G401 (cell line): ENCODE measurements at regions not wholly inside any gene's neighbourhood (a gene's known extent, or its start where the extent isn't known, plus 50 kb on each side); places are given as distances from the start of the nearest gene placed in this dataset.
"Not testable (repeated sequence)": the region's sequence is repeated elsewhere in the genome, so short reads cannot be mapped to it uniquely, and the experiment has no call there.

ENCODE experiments used
- DNase-seq: peaks from one replicate; pipeline ENCODE4 v3.0.0-alpha.2; 2015; ENCODE audit warnings: low spot score
- in situ Hi-C: cut with HindIII; loops from 2 replicates; pipeline ENCODE4 v1.10.0; 2016; ENCODE audit warnings: low sequenced_read_pairs, mixed read lengths

DNA sequence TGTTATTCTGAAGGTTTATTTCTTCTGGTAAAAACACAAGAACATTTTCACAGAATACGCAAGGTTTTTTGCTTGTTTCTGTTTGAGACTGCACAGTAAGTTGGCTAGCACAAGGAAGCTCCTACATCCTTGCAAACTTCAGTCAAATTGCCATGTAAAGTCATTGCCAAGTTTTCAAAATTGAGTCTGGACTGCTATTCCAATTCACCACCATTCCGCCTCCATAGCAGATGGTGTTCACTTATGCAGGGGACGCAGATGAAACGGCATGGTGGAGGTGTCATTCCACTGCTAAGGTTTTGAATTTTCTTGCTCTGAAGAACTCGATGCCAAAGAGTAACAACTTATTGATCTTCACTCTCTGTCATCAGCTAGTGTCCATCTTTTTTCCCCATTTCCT, 303.9 kb upstream of the SYT1 start:
- DNase-seq, result peak; percentile 57
- in situ Hi-C loops, result no loop called here

DNA sequence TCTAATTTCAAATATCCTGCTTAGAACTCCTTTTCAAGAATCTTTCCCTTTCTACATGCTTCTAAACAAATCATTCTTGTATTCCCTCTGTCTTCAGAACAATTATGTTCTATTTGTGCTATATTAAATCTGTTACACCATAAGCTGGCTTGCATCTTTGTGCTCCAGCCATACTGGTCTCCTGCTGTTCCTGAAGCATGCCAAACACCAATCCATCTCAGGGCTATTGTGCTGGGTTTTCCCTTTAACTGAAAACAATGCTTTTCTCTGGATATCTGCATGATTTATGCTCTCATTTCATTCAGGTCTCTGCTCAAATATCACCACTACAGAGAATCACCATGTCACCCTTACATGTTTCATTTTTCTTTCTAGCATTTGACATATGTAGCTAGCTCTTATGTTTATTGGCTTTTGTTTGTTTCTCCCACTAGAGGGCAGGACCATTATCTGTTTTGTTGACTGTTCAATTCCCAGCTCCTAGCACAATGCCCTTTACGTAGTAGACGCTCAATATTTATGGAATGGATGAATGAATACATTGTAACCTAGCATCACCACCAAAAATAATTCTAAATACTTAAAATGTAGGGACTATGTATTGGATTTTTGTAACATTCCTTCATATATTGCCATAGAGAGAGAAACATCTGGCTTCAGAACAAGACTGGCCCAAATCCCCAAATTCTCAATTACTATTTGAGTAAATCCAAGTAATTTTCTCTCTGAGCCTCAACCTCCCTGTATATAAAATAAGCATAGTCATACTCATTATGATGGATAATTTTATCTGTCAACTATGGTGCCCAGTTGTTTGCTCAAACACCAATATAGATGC, 302.0 kb upstream of the SYT1 start:
- DNase-seq, result peak; percentile 83
- in situ Hi-C loops, result no loop called here

DNA sequence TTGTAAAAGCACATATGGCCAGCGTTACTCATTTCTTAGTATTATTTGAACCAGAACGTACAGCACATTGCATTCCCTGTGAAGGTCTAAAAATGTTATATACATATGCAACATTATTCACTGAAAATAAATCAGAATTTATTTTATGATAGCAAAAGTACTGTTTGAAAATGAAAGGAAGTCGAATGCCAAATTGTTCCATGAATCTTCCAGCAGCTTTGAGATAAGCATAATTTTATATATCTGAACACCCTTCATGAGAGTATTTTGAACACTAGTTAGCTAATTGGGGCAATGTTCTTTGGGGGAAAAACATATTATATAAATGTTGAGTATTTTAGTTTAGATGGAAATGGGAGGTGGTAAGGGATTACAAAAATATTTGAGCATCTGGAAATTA, 300.7 kb upstream of the SYT1 start:
- no peak for DNase-seq
- in situ Hi-C loops, result no loop called here

DNA sequence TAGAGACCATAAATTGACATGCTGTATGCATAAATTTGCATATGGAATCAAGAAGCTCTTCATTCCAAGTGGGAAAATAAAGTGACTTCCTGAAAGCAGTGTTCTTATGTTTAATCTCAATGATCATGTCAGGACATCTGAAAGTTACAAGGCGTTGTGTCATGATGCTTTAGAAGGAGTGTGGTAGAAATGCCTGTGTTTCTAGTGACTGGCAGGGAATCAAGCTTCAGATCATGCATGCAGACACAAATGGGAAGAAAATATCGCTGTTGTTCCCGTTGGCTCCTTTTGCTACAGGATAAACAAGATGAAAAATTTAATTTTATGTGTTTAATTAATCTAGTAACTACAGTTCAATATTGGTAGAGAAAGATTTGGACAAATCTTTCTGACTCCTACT, 298.1 kb upstream of the SYT1 start:
- DNase-seq, result peak; percentile 66
- in situ Hi-C loops, result no loop called here

DNA sequence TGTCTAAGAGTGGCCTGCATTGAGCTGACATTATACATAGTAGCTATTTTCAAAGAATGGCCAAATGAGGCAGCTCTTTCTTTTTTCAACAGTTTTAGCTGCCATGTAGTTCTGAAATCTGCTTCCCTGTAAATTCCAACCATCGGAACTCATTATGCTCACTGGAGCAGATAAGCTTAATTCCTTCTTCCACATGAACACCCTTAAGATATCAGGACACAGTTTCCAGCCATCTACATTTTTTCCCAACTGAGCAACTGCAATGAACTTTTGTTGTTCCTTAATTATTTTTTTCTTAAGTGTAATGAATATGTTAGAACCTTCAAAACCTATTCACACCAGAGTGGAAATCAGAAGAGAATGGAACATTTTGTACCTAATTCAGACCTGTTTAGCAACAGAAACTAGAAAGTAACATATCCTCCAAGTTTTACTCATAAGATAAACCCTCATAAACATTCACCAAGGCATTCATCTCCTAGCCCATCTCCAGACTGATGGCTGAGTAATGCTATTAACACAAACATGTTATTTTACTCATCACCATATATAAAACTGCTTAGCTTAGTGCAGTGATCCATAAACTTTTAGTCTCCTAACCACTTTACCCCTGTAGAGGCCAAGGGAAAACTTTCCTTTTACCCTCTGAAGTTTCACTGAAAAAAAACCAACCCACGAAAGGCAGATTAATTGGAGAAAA, 296.1 kb upstream of the SYT1 start:
- peak; percentile 77 for DNase-seq
- in situ Hi-C loops, result no loop called here

DNA sequence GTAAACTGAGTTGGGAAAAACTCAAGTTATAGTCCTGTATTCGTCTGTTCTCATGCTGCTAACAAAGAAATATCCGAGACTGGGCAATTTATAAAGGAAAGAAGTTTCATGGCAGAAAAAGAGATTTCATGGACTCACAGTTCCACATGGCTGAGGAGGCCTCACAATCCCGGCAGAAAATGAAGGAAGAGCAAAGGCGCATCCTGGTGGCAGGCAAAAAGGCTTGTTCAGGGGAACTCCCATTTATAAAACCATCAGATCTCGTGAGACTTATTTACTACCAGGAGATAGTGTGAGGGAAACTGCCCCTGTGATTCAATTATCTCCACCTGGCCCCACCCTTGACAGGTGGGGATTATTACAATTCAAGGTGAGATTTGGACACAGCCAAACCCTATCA, 292.6 kb upstream of the SYT1 start:
- in situ Hi-C loops, result no loop called here
- DNase-seq, result no peak

DNA sequence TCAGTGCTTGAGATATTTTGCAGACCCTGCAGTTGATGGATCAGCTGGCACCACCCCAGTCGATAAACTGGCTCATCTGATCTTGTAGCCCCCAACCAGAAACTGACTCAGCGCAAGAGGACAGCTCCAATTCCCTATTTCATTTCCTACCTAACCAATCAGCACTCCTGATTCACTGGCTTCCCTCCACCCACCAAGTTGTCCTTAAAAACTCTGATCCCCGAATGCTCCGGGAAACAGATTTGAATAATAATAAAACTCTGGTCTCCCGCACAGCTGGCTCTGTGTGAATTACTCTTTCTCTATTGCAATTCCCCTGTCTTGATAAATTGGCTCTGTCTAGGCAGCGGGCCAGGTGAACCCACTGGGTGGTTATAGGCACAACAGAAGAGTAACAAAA, 289.4 kb upstream of the SYT1 start:
- in situ Hi-C loops, result not testable (repeated sequence)

DNA sequence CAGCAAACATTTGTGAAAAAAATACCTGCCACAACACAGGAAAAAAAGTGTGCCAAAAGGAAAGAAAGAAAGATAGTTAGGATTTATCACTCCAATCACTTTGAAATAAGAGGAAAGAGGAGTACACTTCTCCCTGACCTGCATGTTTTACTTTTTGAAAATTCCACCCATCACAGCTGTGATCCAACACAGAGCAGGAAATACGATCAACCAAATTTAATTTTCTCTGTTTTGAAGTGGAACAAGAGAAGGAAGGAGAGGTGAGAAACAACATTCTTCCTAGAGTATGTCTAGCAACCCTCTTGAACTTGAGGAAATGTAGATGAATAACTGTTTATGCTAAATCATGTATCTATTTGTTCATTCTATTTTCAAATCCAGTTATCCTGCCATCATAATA, 284.7 kb upstream of the SYT1 start:
- in situ Hi-C loops, result no loop called here

More for the DNA sequence above, 289.4 kb upstream of the SYT1 start:
- DNase-seq, result not testable (repeated sequence)

DNA sequence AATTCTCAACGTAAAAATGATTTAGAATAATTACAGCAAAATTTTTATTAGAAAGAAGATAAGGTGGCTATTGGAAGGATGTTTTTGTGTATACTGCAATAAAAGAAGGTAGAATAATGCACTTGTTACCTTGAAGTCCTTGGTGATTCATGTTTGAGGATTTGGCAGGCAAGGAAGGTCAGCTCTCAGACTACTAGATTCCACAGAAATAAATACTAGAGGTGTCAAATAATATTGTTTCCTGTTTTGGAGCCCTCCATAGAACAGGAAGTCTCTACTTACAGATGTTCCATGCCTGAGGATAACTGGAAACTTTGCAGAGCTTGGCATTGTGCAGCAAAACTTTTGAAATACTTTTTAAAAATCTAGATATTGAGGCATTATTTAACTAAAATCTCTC, 284.3 kb upstream of the SYT1 start:
- in situ Hi-C loops, result no loop called here

More for the DNA sequence above, 284.7 kb upstream of the SYT1 start:
- no peak for DNase-seq

DNA sequence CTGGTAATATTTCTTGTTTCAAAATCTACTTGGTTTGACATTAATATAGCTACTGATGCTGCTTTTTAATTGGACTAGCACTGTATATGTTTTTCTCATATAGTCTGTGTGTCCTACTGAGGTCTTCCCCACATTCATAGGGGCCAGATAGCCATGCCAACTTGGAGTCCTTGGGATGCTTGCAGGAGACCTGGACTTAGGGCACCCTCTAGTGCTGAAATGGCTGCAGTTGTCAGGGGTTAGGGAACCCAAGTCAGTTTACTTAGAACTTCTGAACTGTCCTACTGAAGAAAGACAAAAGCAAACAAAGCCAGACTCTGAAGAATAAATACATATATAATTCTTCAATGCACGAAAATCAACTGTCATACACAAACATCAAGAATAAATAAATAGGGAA, 279.9 kb upstream of the SYT1 start:
- in situ Hi-C loops, result no loop called here
- no peak for DNase-seq

More for the DNA sequence above, 284.3 kb upstream of the SYT1 start:
- DNase-seq, result no peak

DNA sequence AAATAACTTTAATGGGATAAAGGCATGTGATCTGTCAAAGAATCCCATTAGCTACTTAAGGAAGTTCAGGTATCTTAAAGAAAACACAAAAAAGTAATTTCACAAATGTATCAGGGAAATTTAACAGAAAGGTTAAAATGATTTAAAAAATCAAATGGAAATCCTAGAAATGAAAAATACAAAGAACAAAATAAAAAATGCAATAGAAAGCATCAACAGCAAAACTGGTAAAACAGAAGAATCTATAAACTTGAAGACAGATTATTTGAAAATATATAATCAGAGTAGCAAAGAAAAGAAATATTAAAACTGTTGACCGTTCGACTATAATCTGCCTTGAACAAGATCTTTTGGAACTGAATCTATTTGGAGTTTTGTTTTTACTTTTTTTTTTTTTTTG, 279.4 kb upstream of the SYT1 start:
- in situ Hi-C loops, result no loop called here
- DNase-seq, result no peak

DNA sequence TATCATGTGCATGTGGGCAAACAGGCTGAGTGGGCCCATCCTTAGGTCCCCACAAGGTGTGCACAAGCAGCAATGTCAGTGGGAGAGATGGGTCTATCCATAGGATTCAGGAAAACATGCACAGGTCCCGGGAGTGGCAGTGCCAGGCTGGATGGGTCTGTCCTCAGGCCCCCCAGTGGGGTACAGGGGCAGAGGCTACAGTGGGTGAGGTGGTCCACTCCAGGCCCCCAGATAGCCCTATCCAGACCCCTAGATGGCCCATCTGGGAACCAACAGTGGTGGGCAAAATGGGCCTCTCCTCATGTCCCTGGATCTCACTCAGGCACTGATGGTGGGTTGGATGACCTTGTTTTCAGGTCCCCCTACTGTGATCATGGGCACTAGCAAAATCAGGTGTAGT, 277.8 kb upstream of the SYT1 start:
- DNase-seq, result no peak
- in situ Hi-C loops, result no loop called here

DNA sequence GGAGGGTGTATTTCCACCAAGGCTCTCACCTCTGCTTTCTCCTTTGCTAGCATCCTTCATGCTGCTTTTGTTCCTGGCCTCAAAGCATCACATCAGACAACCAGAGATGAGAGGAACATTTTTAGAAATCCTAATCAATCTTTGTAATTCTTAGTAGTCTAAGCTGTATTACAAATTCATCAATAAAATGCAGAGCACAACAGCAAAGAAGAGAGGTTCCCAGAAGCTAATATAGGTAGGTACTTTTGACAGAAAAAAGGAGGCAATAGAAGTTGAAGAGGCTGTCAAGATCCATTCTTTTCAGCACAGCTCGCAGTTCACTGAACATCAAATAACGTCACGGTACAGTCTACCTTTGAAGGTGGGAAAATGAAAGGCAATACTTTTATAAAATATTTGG, 265.2 kb upstream of the SYT1 start:
- peak; percentile 60 for DNase-seq
- in situ Hi-C loops, result no loop called here

DNA sequence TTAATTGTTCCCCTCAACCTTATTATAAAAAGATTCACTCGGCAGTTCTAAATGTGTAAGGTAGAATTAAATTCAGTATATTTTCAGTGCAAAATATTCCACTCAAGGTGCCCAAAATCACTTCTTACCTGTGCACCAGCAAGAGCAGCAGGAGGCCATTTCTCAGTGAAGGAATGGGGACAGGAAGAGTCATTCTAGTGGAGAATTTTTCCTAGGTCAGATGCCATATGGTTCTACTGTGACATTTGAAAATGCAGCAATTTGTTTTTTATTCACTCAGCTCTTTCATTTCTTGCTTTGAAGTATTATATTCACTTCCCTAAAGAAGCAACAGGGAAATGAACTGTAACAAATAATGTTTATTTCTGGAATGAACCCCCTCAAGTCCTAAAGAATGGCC, 264.0 kb upstream of the SYT1 start:
- in situ Hi-C loops, result no loop called here
- DNase-seq, result peak; percentile 92

DNA sequence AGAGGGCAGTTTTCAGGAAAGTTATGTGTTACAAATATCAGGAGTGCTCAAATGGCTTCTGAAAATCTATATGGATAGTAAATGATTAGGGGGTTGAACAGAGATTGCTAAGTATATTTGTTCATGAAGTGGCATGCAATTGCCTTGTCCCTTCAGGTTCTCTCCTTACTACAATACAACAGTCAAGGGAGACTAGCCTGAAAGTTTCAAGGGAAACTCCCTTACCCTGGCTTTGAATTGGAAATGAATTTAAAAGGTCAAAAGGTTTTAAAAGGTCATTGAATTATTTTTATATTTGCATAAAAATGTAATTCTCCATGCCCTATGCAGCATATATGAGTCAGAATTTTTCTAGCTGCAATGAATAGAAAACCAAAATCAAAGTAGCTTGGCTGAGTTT, 253.1 kb upstream of the SYT1 start:
- in situ Hi-C loops, result no loop called here
- DNase-seq, result no peak

DNA sequence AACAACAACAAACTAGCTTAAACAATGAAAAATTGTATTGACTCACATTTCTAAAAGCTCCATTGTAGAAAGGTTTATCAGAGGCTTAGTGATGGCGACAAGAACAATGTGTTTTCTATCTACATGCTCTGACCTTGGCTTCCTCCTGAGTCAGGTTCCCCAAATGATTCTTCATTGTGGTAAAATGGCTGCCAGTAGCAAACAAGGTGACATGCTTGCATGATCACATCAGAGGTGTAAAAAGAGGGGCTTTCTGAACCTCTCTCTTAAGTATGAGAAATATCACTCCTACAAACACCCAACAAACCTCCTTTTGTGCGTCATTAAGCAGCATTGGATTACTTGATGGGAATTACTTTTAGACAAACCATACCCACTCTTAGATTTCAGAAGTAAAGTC, 252.4 kb upstream of the SYT1 start:
- no peak for DNase-seq
- in situ Hi-C loops, result no loop called here

DNA sequence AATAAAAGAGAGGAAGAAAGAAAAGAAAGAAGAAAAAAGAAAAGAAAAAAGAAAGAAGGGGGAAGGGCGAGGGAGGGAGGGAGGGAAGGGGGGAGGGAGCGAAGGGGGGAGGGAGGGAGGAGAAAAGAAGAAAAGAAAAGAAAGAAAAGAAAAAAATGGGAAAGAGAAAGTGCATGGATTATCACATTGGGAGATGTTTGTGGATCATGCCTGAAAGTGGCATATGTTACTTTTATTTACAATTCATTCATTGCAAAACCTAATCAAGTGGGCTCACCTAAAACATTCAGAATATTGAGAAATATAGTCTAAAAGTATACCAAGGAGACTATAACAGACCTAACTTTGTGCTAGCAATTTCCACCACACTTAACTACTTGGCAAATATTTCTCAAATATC, 246.9 kb upstream of the SYT1 start:
- in situ Hi-C loops, result no loop called here

DNA sequence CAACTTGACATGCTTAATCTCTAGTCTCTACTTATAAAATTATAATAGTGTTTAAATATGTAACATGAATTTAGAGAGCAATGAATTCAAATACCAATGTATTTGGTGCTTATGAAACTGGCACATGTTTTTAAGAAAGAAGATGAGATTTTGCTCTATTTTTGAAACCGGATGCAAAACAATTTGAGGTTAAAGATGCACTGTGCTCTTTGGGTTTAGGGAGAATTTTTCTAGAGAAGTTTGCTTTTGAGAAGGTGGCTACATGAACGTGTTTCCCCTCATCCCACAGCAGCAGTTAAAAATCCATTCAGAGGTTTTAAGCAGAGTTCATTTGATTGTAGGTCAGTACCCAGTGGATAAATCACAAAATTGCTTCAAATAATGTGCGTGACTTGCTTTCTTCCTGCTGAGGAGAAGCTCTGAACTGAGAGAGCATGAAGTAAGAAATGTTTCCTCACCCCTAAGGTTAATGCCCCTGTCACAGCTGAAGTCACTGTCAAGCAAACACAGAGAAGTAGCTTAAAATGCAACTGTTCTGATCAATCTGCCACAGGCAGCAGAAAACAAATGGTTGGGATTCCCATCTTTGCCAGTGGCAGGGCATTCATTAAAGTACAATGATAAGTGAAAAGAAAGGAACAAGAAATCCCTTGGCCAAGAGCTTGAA, 241.9 kb upstream of the SYT1 start:
- no peak for DNase-seq
- in situ Hi-C loops, result no loop called here

More for the DNA sequence above, 246.9 kb upstream of the SYT1 start:
- no peak for DNase-seq

DNA sequence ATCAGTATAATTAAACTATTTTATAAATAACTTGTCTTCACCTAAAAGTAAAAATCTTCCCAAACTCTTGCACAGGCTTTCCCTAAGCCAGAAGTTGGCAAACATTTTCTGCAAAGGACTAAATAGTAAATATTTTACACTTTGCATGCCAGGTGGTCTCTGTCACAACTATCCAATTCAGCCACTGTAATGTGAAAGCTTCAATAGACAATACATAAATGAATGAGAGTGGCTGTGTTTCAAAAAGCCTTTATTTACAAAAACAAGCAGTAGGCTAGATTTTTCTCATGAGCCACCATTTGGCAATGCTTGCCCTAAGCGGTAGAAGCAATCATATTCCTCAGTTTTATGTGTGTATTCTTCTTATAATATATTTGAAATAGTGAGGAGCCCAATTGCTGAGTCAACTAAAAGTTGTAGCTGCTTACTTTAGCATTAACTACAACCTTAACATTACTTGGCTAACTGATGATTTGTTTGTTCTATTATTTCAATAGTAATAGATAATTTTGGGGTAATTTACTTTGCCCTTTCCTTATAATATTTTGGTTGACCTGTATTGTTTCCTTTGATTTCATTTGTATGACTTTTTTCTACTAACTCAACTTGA, 236.0 kb upstream of the SYT1 start:
- DNase-seq, result no peak
- in situ Hi-C loops, result no loop called here
